RKO (cell line): ENCODE measurements at regions not wholly inside any gene's neighbourhood (a gene's known extent, or its start where the extent isn't known, plus 50 kb on each side); places are given as distances from the start of the nearest gene placed in this dataset.

Experiments
- DNase-seq: peaks from one replicate; pipeline ENCODE4 v3.0.0-alpha.2; 2016; ENCODE audit warnings: low spot score

- no peak for DNase-seq
Measured at GRCh38 chr14:94960285-94961001, 190.5 kb upstream of the GSC start.

- DNase-seq: no peak
Measured at GRCh38 chr14:94953541-94954260, 183.8 kb upstream of the GSC start.

DNA sequence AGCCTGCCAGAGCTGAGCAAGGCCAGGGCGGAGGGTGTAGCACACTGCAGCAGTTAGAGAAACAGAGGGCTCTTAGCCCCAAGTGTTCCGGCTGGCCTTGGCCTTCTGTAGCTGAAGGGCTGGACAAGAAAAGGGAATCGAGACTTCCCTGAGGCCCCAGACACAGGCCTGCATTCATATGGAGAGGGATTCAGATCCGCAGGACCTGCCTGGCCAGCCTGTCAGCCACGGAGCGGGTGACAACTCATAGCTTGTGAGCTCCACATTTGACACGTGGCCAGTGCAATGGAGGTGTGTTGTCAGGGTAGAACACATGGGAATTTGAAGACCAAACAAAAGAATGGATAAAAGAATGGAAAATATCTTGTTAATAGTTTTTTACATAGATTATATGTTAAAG, 182.2 kb upstream of the GSC start:
- no peak for DNase-seq

DNA sequence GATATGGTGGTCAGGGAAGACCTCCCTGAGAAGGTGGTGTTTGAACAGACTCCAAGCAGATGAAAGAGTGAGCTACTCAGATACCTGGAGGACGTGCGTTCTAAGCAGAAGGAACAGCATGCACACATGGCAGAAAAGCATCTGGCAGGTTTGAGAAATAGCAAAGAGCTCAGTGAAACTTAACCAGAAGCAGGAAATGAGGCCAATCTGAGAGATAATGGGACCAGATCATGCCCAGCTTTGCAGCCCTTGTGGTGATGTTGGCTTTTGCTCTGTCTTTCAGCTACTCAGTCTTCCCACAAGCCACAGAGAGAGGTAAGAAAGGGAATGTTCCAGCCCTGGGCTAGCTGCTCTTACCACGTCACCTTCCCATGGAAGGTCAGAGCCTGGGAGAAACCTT, 176.3 kb upstream of the GSC start:
- no peak for DNase-seq

DNA sequence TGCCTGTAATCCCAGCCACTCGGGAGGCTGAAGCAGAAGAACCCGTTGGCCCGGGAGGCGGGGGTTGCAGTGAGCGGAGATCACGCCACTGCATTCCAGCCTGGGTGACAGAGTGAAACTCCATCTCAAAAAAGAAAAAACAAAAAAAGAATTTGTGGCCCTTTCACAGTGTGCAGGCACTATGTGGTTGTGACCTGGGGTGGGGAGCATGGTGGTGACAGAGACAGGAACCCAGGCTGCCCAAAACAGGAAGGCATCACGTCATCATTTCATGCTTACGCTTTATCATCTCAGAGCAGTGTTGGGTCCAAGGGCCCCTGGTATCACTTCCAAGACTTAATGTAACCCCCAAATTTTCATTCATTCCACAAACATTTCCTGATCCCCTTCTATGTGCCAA, 175.7 kb upstream of the GSC start:
- no peak for DNase-seq

DNA sequence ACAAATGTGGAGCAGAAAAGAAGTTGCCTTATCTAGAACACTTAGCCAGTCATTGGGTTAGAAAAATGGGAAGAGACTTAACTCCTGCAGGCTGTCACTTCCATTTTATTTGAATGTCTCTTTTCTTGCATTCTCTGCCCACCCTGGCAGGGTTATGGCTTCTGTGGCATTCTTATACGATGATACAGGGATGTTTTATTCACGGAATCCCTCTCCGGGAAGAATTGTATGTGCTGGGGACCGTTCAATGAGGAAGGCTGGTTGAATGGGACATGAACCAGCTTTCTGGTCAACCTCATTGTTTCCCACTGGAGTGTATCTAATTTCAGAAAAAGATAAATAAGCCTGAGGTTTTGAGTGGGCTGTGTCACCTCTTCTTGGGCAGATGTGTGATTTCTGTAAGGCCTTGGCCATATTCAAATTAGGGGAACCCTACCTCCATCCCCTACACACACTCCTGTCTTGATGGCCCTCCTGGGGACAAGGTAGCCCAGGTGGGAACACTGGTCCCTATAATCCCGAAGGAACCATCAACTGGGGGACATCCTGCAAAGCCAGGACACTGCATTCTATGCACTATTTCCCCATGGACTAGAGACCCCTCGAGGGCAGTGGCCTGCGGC, 174.8 kb upstream of the GSC start:
- DNase-seq: no peak

DNA sequence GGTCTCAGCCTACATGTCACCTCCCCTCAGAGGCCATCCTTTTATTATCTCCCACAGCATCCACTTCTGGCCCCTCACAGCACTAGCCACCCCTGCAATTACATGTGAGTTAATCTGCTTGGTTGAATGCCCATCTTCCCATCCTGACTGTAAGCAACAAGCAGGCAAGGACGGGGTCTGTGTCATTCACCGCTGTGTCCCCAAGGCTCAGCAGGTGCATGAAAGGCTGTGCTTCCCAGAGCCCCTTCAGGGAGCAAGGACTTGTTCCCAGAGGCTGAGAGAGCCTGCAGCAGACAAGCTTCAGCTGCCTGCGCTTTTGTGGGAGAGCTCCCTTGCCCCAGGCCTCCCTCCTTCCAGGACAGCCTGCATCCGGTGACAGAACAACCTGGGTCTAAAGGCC, 172.7 kb upstream of the GSC start:
- DNase-seq: no peak

DNA sequence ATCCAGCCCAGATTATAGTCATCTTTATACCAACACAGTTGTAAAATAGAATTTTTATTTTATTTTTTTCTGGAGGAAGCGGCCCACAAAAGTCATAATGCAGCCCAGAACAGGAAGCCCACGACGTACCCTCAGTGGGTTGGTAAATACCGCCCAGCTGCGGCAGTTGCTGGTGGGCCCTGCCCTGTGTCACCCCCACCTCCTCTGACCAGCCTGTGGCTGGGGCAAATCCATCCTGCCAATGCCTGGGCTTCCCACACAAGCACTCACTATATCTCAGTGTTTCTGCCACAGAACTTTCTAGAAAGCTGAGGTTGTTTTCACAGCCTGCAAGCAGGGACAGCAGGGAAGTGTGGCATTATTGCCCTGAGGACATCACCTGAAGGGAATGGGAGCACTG, 171.4 kb upstream of the GSC start:
- no peak for DNase-seq

DNA sequence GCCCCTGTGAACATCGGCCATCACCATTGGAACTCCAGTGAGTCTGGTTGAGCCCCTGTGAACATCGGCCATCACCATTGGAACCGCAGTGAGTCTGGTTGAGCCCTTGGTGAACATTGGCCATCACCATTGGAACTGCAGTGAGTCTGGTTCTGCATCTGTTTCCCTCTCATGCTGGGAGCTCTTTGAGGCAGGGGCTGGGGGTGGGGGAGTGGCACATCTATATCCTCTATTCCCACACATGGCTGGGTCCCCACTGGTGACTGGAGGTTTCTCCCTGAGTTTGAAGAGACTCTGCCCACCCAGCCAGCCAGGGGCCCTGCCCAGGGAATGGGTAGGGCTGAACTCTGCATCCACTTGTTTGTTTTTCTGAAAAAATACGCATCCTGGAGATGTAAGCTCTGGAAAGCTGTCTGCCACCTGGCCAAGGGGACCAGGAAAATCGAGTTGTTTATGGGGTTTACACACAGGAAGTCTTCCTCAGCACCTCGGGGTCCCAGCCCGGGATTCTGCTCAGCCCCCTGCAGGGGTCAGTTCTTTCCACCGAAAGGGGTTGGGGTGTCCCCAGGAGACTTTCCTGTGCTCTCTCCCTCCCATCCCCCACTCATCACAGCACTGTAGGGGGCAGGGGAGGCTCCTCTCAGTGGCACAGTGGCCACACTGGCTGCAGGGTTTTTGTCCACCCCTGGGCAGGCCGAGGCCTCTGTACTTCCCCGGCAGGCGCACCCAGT, 170.5 kb upstream of the GSC start:
- DNase-seq: no peak

- DNase-seq: no peak
Measured at GRCh38 chr14:94938016-94938415, 168.1 kb upstream of the GSC start.

GRCh38 chr14:94936901-94937685, 167.2 kb upstream of the GSC start:
- no peak for DNase-seq

DNA sequence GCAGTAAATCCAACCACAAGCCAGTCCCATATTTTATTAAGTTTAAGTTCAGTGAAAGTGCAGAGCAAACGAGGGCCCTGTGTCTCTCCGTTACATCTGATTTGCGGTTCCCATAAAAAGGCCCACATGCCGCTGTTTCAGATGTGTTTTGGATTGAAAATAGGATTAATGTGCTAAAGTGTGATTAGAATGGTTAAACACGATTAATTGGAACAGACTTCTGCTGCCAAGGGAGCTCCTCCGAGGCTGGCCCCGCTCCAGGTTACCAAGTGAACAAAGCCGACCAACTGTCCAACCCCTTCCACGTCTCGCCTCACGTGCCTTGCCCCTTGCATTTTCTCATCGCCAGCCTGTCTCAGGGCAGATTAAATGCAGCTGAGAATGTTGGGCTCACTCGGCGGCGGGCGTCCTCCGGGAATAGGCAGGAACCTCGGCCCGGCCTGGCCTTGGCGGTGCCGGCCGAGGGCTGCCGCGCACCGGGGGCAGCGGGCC, 166.5 kb upstream of the GSC start:
- no peak for DNase-seq

DNA sequence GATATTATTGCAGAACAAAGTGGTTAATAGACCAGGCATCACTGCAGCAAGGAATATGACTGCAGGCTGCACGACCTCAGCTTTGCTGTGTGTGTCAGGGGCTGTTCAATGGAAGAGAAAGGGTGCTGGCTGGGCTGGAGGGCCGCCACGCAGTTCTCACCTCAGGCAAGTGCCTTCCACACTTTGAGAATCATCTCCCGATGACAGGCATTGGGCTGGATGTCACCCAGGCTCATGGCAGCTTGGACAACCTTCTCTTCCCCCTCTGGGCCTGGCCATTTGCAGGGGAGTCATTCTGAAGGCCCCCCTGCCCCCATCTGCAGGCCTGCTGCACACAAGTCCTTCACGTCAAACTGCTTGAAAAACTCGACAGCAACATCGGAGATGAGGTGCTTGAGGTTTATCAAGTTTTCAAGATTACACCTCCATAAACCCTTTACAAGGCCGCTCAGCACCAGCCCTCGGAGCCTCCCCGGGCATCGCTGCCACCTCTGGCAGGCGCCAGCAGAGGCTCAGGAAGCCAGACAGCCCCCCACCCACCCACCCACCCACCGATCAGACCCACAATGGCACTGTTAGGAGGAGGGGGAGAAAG, 165.9 kb upstream of the GSC start:
- no peak for DNase-seq

- no peak for DNase-seq
Measured at GRCh38 chr14:94934276-94934810, 164.4 kb upstream of the GSC start.

GRCh38 chr14:94933486-94933885, 163.6 kb upstream of the GSC start:
- no peak for DNase-seq

GRCh38 chr14:94932589-94932988, 162.7 kb upstream of the GSC start:
- no peak for DNase-seq

GRCh38 chr14:94930690-94931089, 160.8 kb upstream of the GSC start:
- no peak for DNase-seq

DNA sequence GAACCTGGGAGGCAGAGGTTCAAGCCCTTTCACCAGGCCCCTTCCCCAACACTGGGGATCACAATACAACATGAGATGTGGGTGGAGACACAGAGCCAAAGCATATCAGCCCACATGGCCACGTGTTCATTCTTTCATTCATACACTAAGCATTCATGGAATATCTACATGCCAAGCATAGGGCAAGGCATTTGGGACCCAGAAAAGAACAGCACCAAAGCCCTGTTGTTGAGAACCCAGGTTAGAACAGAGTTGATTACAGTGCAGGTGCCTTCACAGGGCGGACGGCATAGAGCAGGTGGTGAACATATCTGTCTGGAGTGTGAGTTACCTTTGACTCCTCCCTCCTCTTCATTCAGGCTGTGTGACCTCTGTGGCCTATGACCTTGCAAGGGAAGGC, 159.4 kb upstream of the GSC start:
- no peak for DNase-seq

GRCh38 chr14:94926176-94926575, 156.3 kb upstream of the GSC start:
- DNase-seq: no peak

- no peak for DNase-seq
Measured at GRCh38 chr14:94925416-94926173, 155.7 kb upstream of the GSC start.
